OCI-LY1 (cell line): ENCODE measurements at regions not wholly inside any gene's neighbourhood (a gene's known extent, or its start where the extent isn't known, plus 50 kb on each side); places are given as distances from the start of the nearest gene placed in this dataset.

Experiments
- EZH2 ChIP-seq: fragments of 200-600 bp; sonication (generic), shearing (Covaris generic); IDR thresholded peaks from 2 replicates; pipeline ENCODE4 v1.8.0; 2017; ENCODE audit warnings: borderline replicate concordance, mixed run types, mild to moderate bottlenecking, antibody characterized with exemption, low read length, moderate library complexity, mixed read lengths
- TF ChIP-seq, protein P1 (sequence below): fragments of 200-600 bp; sonication (generic), shearing (Covaris generic); IDR thresholded peaks from 2 replicates; pipeline ENCODE4 v1.5.1; 2017; ENCODE audit warnings: mild to moderate bottlenecking, antibody characterized with exemption, low read length, moderate library complexity, mixed read lengths

DNA sequence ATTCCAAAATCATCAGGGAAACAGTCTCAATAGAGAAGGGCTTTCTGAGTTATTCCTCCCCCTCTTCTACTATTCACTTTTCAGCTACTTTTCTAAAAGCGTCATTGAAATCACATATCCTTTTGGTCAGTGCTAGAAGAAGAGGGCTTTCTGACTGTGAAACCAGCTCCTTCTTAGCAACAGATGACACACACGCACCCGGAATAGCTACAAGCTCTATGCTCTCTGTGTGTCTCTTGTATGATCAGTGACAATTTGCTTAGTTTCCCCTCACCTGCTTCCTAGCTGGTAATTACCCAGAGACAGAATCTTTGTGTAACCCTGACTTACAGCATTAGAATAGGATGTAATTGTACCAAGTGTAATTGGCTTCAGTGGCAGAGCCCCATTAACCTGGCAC is 268.1 kb upstream of the SLITRK2 start:
- TF ChIP-seq, protein P1, sequence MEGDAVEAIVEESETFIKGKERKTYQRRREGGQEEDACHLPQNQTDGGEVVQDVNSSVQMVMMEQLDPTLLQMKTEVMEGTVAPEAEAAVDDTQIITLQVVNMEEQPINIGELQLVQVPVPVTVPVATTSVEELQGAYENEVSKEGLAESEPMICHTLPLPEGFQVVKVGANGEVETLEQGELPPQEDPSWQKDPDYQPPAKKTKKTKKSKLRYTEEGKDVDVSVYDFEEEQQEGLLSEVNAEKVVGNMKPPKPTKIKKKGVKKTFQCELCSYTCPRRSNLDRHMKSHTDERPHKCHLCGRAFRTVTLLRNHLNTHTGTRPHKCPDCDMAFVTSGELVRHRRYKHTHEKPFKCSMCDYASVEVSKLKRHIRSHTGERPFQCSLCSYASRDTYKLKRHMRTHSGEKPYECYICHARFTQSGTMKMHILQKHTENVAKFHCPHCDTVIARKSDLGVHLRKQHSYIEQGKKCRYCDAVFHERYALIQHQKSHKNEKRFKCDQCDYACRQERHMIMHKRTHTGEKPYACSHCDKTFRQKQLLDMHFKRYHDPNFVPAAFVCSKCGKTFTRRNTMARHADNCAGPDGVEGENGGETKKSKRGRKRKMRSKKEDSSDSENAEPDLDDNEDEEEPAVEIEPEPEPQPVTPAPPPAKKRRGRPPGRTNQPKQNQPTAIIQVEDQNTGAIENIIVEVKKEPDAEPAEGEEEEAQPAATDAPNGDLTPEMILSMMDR = no peak
- no peak for TF ChIP-seq EZH2
